HEK293 (cell line): ENCODE measurements at regions not wholly inside any gene's neighbourhood (a gene's known extent, or its start where the extent isn't known, plus 50 kb on each side); places are given as distances from the start of the nearest gene placed in this dataset.

Experiments used
- CTCF ChIA-PET: fragments of 350-600 bp; formaldehyde crosslinking; extraction: SDS; loops from one replicate; lab custom pipeline; 2021; ENCODE audit warnings: antibody characterized with exemption; lab: Yijun Ruan, JAX
- POLR2A ChIA-PET: fragments of 300-600 bp; formaldehyde crosslinking; extraction: SDS; loops from one replicate; lab custom pipeline; 2020; ENCODE audit warnings: antibody characterized with exemption, inconsistent platforms; lab: Yijun Ruan, JAX
- H3K27ac ChIP-seq: fragments of 200-500 bp; sonication (Bioruptor generic); 2 replicates; pipeline ENCODE4 v1.5.1; 2014; ENCODE audit warnings: low read depth, low read length, control low read depth, inconsistent platforms; ENCODE audit errors: extremely low read depth
- H3K36me3 ChIP-seq, 2 experiments: fragments of 200-500 bp in 1 of 2; sonication (Bioruptor generic) in 1 of 2; 1 replicate in 1 of 2; 2 replicates in 1 of 2; pipeline ENCODE4 v1.5.1; 2014 to 2017; ENCODE audit warnings: inconsistent platforms in 2 of 2, low read length in 2 of 2; ENCODE audit not compliant: control insufficient read depth in 2 of 2, insufficient read depth in 1 of 2
- H3K4me1 ChIP-seq: fragments of 200-500 bp; sonication (Bioruptor generic); 2 replicates; pipeline ENCODE4 v1.5.1; 2014; ENCODE audit warnings: mild to moderate bottlenecking, low read length, inconsistent platforms; ENCODE audit not compliant: control insufficient read depth, insufficient read depth
- H3K4me3 ChIP-seq: 2 replicates; pipeline ENCODE4 v1.5.1; 2011; ENCODE audit warnings: low read depth, mild to moderate bottlenecking, control low read depth, low read length, moderate library complexity
- H3K9me3 ChIP-seq: fragments of 200-500 bp; sonication (Bioruptor generic); 2 replicates; pipeline ENCODE4 v1.5.1; 2014; ENCODE audit warnings: low read depth, low read length, inconsistent platforms; ENCODE audit not compliant: control insufficient read depth, insufficient read depth
- ATF2 ChIP-seq: fragments of 450-650 bp; formaldehyde crosslinking; IDR thresholded peaks from 2 replicates; pipeline ENCODE4 v1.5.1; 2016; ENCODE audit warnings: missing biosample characterization, missing genetic modification characterization, low read depth
- EGR2 ChIP-seq: fragments of 450-650 bp; formaldehyde crosslinking; IDR thresholded peaks from 2 replicates; pipeline ENCODE4 v1.5.1; 2016; ENCODE audit warnings: low read depth, missing biosample characterization, missing genetic modification characterization
- PRDM2 ChIP-seq: fragments of 450-650 bp; formaldehyde crosslinking; IDR thresholded peaks from 2 replicates; pipeline ENCODE4 v1.5.1; 2016; ENCODE audit warnings: missing biosample characterization, missing genetic modification characterization, borderline replicate concordance
- SP3 ChIP-seq: fragments of 450-650 bp; formaldehyde crosslinking; IDR thresholded peaks from 2 replicates; pipeline ENCODE4 v1.5.1; 2016; ENCODE audit warnings: missing biosample characterization, missing genetic modification characterization
- SP7 ChIP-seq: fragments of 450-650 bp; formaldehyde crosslinking; IDR thresholded peaks from 2 replicates; pipeline ENCODE4 v1.5.1; 2016; ENCODE audit warnings: missing biosample characterization, missing genetic modification characterization
- TRIM28 ChIP-seq: IDR thresholded peaks from 2 replicates; pipeline ENCODE4 v1.6.1; 2011; ENCODE audit warnings: low read length, control low read depth, borderline replicate concordance
- ZBTB17 ChIP-seq: fragments of 450-650 bp; formaldehyde crosslinking; IDR thresholded peaks from 2 replicates; pipeline ENCODE4 v1.5.1; 2016; ENCODE audit warnings: missing biosample characterization, missing genetic modification characterization
- ZNF175 ChIP-seq: fragments of 450-650 bp; formaldehyde crosslinking; IDR thresholded peaks from 2 replicates; pipeline ENCODE4 v1.5.1; 2016; ENCODE audit warnings: missing biosample characterization, missing genetic modification characterization
- ZNF37A ChIP-seq: fragments of 450-650 bp; IDR thresholded peaks from 2 replicates; pipeline ENCODE4 v1.5.1; 2018; ENCODE audit warnings: missing biosample characterization, missing genetic modification characterization
- ZNF514 ChIP-seq: fragments of 450-650 bp; formaldehyde crosslinking; IDR thresholded peaks from 2 replicates; pipeline ENCODE4 v1.5.1; 2016; ENCODE audit warnings: missing biosample characterization, missing genetic modification characterization
- ZNF518A ChIP-seq: fragments of 450-650 bp; formaldehyde crosslinking; conservative IDR thresholded peaks from 2 replicates; pipeline ENCODE4 v1.5.1; 2016; ENCODE audit warnings: low read depth, missing biosample characterization, missing genetic modification characterization
- ZNF585B ChIP-seq: fragments of 450-650 bp; formaldehyde crosslinking; IDR thresholded peaks from 2 replicates; pipeline ENCODE4 v1.5.1; 2016; ENCODE audit warnings: missing biosample characterization, missing genetic modification characterization
- ZNF660 ChIP-seq: fragments of 450-650 bp; IDR thresholded peaks from 2 replicates; pipeline ENCODE4 v1.5.1; 2018; ENCODE audit warnings: missing biosample characterization, mild to moderate bottlenecking, missing genetic modification characterization
- ZNF701 ChIP-seq: fragments of 450-650 bp; formaldehyde crosslinking; IDR thresholded peaks from 2 replicates; pipeline ENCODE4 v1.5.1; 2016; ENCODE audit warnings: missing biosample characterization, missing genetic modification characterization
- ZNF776 ChIP-seq: fragments of 450-650 bp; formaldehyde crosslinking; IDR thresholded peaks from 2 replicates; pipeline ENCODE4 v1.5.0; 2017; ENCODE audit warnings: missing biosample characterization, missing genetic modification characterization, borderline replicate concordance
- ZNF843 ChIP-seq: fragments of 450-650 bp; formaldehyde crosslinking; IDR thresholded peaks from 2 replicates; pipeline ENCODE4 v1.5.1; 2016; ENCODE audit warnings: missing biosample characterization, missing genetic modification characterization
- ZSCAN30 ChIP-seq: fragments of 450-650 bp; IDR thresholded peaks from 2 replicates; pipeline ENCODE4 v1.5.1; 2018; ENCODE audit warnings: missing biosample characterization, mild to moderate bottlenecking, missing genetic modification characterization, moderate library complexity

- ChIA-PET POLR2A (no interaction called here), CTCF (interaction anchor here (0.6 to 1.0 kb wide), 2 partner anchors 10 to 1882 kb away, joined by 3 read pairs; no protein-coding TSS in a partner anchor)
- no peaks in the 10 kb centered on the region for H3K9me3 ChIP-seq
- H3K4me1 ChIP-seq = no peaks in the 10 kb centered on the region
- no peaks in the 10 kb centered on the region for H3K36me3 ChIP-seq
- no peak overlapping the region for H3K27ac ChIP-seq
- no peak overlapping the region for H3K4me3 ChIP-seq
- no peak for TF ChIP-seq ZNF514 (tag by site-specific recombination)
- no peak for TF ChIP-seq ZNF701
- TF ChIP-seq ZNF175 = no peak
- TF ChIP-seq TRIM28 = no peak
- TF ChIP-seq ZNF518A (tag by site-specific recombination) = no peak
- TF ChIP-seq ZNF660 (tag by site-specific recombination) = no peak
- no peak for TF ChIP-seq SP3 (tag by site-specific recombination)
- TF ChIP-seq ZSCAN30 (tag by site-specific recombination) = no peak
- no peak for TF ChIP-seq PRDM2 (tag by site-specific recombination)
- no peak for TF ChIP-seq ZNF776 (tag by site-specific recombination)
- no peak for TF ChIP-seq ZBTB17 (tag by site-specific recombination)
- no peak for TF ChIP-seq ZNF37A (tag by site-specific recombination)
- TF ChIP-seq ATF2 (tag by site-specific recombination) = no peak
- TF ChIP-seq SP7 (tag by site-specific recombination) = no peak
- no peak for TF ChIP-seq ZNF843 (tag by site-specific recombination)
- no peak for TF ChIP-seq ZNF585B
- TF ChIP-seq EGR2 (tag by site-specific recombination) = no peak
These were observed 75.7 kb upstream of the ZBTB40 start for GRCh38 chr1:22376001-22376400.
